ENCODE measurements at regions not wholly inside any gene's neighbourhood (a gene's known extent, or its start where the extent isn't known, plus 50 kb on each side); places are given as distances from the start of the nearest gene placed in this dataset.

- TF ChIP-seq CTCF (IDR thresholded peaks at IDR 0.05) (no peak), ZFX (IDR thresholded peaks at IDR 0.05; ENCODE audit: borderline replicate concordance) (no peak)
Measured at GRCh38 chr3:106862067-106862466, 515.2 kb upstream of the CCDC54 start.

All from 22Rv1 (cell line).